Choroid plexus epithelial cell (primary cell): ENCODE measurements at regions not wholly inside any gene's neighbourhood (a gene's known extent, or its start where the extent isn't known, plus 50 kb on each side); places are given as distances from the start of the nearest gene placed in this dataset.
A peak's percentile ranks its signal among the peaks of the same experiment; 100 is the strongest.
"Not testable (repeated sequence)": the region's sequence is repeated elsewhere in the genome, so short reads cannot be mapped to it uniquely, and the experiment has no call there.

Experiments used
- DNase-seq: peaks from one replicate; pipeline ENCODE4 v3.0.0-alpha.2; 2010; ENCODE audit warnings: low read depth
- H3K4me3 ChIP-seq: 2 replicates; pipeline ENCODE4 v1.5.1; 2011; ENCODE audit warnings: low read depth, mild to moderate bottlenecking, control low read depth, low read length, moderate library complexity
- TF ChIP-seq, protein P1 (sequence below): conservative IDR thresholded peaks from 2 replicates; pipeline ENCODE4 v1.5.1; 2011; ENCODE audit warnings: low read depth, mild to moderate bottlenecking, control low read depth, inconsistent platforms, low read length, moderate library complexity

DNA sequence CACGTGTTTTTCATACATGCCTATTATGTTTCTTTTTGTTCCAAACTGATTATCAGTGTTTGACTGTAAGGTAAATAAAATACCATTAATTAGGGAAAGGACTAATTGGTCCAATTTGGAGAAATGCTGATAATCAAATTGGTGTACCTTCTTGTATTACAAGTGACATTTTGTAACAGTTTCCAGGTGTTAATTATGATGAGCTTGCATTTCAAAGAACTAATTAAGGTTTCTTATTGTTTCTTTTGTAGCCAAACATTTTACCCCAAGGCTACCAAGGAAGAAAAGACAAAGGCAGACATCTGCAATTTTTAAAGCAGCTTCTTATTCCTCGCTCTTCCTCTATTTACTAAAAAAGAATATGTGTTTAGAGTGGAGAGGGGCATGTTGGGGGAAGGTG is 88.7 kb upstream of the GRIK1 start:
- TF ChIP-seq, protein P1, sequence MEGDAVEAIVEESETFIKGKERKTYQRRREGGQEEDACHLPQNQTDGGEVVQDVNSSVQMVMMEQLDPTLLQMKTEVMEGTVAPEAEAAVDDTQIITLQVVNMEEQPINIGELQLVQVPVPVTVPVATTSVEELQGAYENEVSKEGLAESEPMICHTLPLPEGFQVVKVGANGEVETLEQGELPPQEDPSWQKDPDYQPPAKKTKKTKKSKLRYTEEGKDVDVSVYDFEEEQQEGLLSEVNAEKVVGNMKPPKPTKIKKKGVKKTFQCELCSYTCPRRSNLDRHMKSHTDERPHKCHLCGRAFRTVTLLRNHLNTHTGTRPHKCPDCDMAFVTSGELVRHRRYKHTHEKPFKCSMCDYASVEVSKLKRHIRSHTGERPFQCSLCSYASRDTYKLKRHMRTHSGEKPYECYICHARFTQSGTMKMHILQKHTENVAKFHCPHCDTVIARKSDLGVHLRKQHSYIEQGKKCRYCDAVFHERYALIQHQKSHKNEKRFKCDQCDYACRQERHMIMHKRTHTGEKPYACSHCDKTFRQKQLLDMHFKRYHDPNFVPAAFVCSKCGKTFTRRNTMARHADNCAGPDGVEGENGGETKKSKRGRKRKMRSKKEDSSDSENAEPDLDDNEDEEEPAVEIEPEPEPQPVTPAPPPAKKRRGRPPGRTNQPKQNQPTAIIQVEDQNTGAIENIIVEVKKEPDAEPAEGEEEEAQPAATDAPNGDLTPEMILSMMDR = no peak
- DNase-seq = no peak
- no peak overlapping the region for H3K4me3 ChIP-seq

DNA sequence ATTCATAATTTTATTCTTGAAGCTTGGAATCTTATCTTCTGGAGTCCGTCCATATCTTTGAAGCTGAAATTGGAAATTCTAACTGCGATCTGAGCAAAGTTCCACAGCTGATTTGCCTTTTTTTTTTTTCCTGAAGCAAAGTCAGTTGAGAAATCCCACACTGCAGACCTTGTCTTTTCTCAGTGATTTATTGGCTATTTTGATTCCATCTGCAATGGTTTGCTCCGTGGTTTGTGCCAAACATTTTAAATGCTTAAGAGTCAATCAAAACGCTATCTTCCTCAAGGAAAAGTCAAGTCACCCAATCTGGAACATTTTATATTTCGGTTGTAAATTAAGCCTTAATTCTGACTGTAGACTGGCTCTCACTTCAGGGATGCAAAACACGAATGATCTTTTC is 88.2 kb upstream of the GRIK1 start:
- no peak overlapping the region for H3K4me3 ChIP-seq
- DNase-seq = no peak
- TF ChIP-seq, protein P1 = no peak

DNA sequence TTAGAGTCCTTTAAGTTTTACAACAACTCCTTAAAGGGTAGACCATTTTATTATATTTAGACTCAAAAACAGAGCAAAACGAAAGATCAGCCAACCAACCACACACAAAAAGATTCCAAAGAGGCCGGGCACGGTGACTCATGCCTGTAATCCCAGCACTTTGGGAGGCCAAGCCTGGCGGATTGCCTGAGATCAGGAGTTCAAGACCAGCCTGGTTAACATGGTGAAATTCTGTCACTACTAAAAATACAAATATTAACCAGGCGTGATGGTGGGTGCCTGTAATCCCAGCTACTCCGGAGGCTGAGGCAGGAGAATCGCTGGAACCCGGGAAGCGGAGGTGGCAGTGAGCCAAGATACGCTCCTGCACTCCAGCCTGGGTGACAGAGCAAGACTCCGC is 83.3 kb upstream of the GRIK1 start:
- not testable (repeated sequence) for DNase-seq, H3K4me3 ChIP-seq

DNA sequence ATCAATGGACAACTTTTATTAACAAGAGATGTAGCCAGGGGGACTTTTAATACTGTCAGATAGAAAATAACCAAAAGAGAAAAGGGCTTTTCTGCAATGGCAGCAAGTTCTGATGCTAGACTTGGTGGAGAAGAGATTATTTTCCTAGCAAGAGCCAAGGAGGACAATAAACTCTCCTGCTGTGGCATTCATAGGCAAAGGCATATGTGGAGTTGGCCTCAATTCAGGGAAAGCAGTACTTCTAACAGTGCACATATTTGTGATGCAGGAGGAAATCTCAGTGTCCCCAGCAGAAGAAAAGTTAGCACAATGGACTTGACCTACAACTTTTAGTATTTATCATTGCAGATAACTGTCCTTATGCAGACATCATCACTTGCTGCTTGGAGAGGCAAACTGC is 75.1 kb upstream of the GRIK1 start:
- no peak overlapping the region for H3K4me3 ChIP-seq
- TF ChIP-seq, protein P1 = no peak
- no peak for DNase-seq

DNA sequence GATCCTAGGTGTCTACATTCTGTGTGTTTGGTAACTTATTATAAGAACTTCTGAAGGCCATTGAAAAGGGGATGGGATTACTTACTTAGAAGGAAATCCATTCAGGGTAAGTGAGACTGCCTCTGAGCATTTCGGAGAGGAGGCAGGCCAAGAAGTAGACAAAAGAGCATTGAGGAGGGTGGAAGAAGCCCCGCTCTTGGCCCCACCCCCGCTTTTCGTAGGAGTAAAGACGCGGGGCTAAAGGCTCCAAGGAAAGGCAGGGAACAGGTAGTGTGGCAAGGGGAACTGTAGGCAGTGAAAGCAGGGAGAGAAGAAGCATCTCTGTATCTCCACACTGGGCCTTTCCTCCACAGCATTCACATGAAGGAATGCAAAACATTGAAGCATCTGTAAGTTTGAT is 51.8 kb upstream of the GRIK1 start:
- TF ChIP-seq, protein P1 = no peak
- no peak overlapping the region for H3K4me3 ChIP-seq
- no peak for DNase-seq

DNA sequence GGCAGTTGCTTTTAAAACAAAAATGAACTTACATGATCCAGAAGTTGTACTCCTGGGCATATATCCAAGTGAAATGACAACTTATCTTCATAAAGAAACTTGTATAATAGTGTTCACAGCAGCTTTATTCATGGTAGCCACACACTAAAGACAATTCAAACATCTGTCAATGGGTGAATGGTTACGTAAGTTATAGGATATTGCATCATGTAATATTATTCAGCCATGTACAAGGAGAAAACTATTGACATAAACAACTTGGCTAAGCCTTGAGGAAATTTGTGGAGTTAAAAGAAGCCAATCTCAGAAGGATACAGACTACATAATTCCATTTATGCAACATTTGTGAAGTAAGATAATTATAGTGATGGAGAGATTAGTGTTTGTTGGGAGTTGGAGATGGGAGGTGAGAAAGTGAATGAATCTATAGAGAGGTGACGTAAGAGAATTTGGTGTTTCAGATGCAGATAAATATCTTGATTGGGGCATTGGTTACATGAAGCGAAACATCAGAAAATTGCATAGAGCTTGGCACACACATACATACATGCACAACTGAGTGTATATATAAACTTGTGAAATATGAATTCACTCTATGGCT is 49.9 kb upstream of the GRIK1 start:
- no peak overlapping the region for H3K4me3 ChIP-seq
- TF ChIP-seq, protein P1 = no peak
- peak; percentile 2 for DNase-seq
